H1 (cell line): ENCODE measurements at regions not wholly inside any gene's neighbourhood (a gene's known extent, or its start where the extent isn't known, plus 50 kb on each side); places are given as distances from the start of the nearest gene placed in this dataset.
A peak's percentile ranks its signal among the peaks of the same experiment; 100 is the strongest.
"Not testable (repeated sequence)": the region's sequence is repeated elsewhere in the genome, so short reads cannot be mapped to it uniquely, and the experiment has no call there.

ENCODE experiments used
- CTCF ChIA-PET: fragments of 300-600 bp; sonication (Branson Sonifier 250); formaldehyde crosslinking; loops from one replicate; lab custom pipeline; 2021; ENCODE audit not compliant: partially characterized antibody; lab: Charles Lee
- POLR2A ChIA-PET: fragments of 300-600 bp; sonication (Branson Sonifier 250); formaldehyde crosslinking; loops from one replicate; lab custom pipeline; 2021; ENCODE audit warnings: inconsistent platforms; ENCODE audit not compliant: partially characterized antibody; lab: Charles Lee
- DNase-seq, 2 experiments: peaks; one replicate each; pipeline versions ENCODE4 v3.0.0 to v3.0.0-alpha.2; 2010 to 2022; ENCODE audit warnings: low spot score in 2 of 2, low read depth in 1 of 2, mixed read lengths in 1 of 2
- FAIRE-seq: peaks from 2 replicates; lab custom pipeline; 2011; peaks lifted over from hg19 to GRCh38; lab: Jason Lieb, UNC
- H2AFZ ChIP-seq: 2 replicates; pipeline ENCODE4 v1.8.1; 2012; ENCODE audit warnings: low read length, inconsistent platforms
- H2AK5ac ChIP-seq: 2 replicates; pipeline ENCODE4 v1.6.1; 2013; ENCODE audit warnings: low read depth, low read length
- H2BK120ac ChIP-seq: replicated peaks from 2 replicates; pipeline ENCODE3; 2013; ENCODE audit warnings: low read depth, low read length, inconsistent platforms
- H2BK12ac ChIP-seq: 2 replicates; pipeline ENCODE4 v1.6.1; 2013; ENCODE audit warnings: low read depth, low read length
- H2BK15ac ChIP-seq: 2 replicates; pipeline ENCODE4 v1.6.1; 2013; ENCODE audit warnings: low read length
- H2BK20ac ChIP-seq: 2 replicates; pipeline ENCODE4 v1.6.1; 2013; ENCODE audit warnings: low read length
- H2BK5ac ChIP-seq: 2 replicates; pipeline ENCODE4 v1.6.1; 2013; ENCODE audit warnings: low read depth, low read length
- H3K14ac ChIP-seq: 2 replicates; pipeline ENCODE4 v1.6.1; 2013; ENCODE audit warnings: inconsistent platforms; ENCODE audit not compliant: insufficient read length
- H3K18ac ChIP-seq: 2 replicates; pipeline ENCODE4 v1.6.1; 2013; ENCODE audit warnings: low read length; ENCODE audit errors: extremely low read depth
- H3K23ac ChIP-seq: 2 replicates; pipeline ENCODE4 v1.6.1; 2013; ENCODE audit warnings: inconsistent platforms; ENCODE audit not compliant: insufficient read length
- H3K23me2 ChIP-seq: 2 replicates; pipeline ENCODE4 v1.6.1; 2013; ENCODE audit warnings: low read depth, low read length
- H3K27ac ChIP-seq: 2 replicates; pipeline ENCODE4 v1.6.1; 2011; ENCODE audit warnings: low read depth, low read length, inconsistent platforms
- H3K27me3 ChIP-seq, 4 experiments: replicated peaks in 1 of 4; 1 replicate in 1 of 4; 2 replicates in 3 of 4; pipeline versions ENCODE4 v1.6.1 to v1.8.1; 2011 to 2013; ENCODE audit warnings: low read length in 3 of 4, mild to moderate bottlenecking in 3 of 4, inconsistent platforms in 2 of 4, mixed read lengths in 2 of 4, moderate library complexity in 1 of 4; ENCODE audit not compliant: control insufficient read depth in 3 of 4, insufficient read depth in 3 of 4; ENCODE audit errors: extremely low read depth in 1 of 4
- H3K36me3 ChIP-seq, 4 experiments: 2 replicates each; pipeline versions ENCODE4 v1.6.1 to v1.8.1; 2011 to 2013; ENCODE audit warnings: mild to moderate bottlenecking in 4 of 4, low read length in 3 of 4, moderate library complexity in 2 of 4, control low read depth in 1 of 4, inconsistent platforms in 1 of 4; ENCODE audit not compliant: insufficient read depth in 4 of 4, control insufficient read depth in 2 of 4
- H3K4ac ChIP-seq: replicated peaks from 2 replicates; pipeline ENCODE3; 2013; ENCODE audit warnings: low read length, low read depth, mixed read lengths, inconsistent platforms; ENCODE audit not compliant: insufficient read length
- H3K4me1 ChIP-seq, 4 experiments: replicated peaks in 1 of 4; 1 replicate in 1 of 4; 2 replicates in 3 of 4; pipeline versions ENCODE4 v1.6.1 to v1.8.1; 2011 to 2013; ENCODE audit warnings: low read length in 3 of 4, inconsistent platforms in 2 of 4, mixed read lengths in 1 of 4; ENCODE audit not compliant: insufficient read depth in 4 of 4, control insufficient read depth in 3 of 4
- H3K4me2 ChIP-seq, 2 experiments: 2 replicates each; pipeline versions ENCODE4 v1.6.1 to v1.8.1; 2011 to 2013; ENCODE audit warnings: low read depth in 2 of 2, low read length in 2 of 2, control low read depth in 1 of 2, inconsistent platforms in 1 of 2, mild to moderate bottlenecking in 1 of 2; ENCODE audit not compliant: insufficient read depth in 1 of 2
- H3K4me3 ChIP-seq, 4 experiments: fragments of 200-600, 300-600 bp in 1 of 4; sonication (generic), shearing (Covaris generic), sonication (Bioruptor Twin) in 1 of 4; 2 replicates each; pipeline versions ENCODE4 v1.5.1 to v1.8.1; 2011 to 2016; ENCODE audit warnings: low read length in 4 of 4, low read depth in 3 of 4, control low read depth in 2 of 4, inconsistent platforms in 2 of 4, mild to moderate bottlenecking in 2 of 4, mixed read lengths in 1 of 4, moderate library complexity in 1 of 4; ENCODE audit not compliant: insufficient read depth in 2 of 4; ENCODE audit errors: extremely low read depth in 1 of 4
- H3K56ac ChIP-seq: replicated peaks from 2 replicates; pipeline ENCODE3; 2013; ENCODE audit warnings: low read depth, mild to moderate bottlenecking, mixed read lengths, low read length, inconsistent platforms; ENCODE audit not compliant: insufficient read length
- H3K79me1 ChIP-seq: 2 replicates; pipeline ENCODE4 v1.6.1; 2013; ENCODE audit warnings: low read depth, low read length, control low read depth
- H3K79me2 ChIP-seq, 2 experiments: 2 replicates each; pipeline versions ENCODE4 v1.6.1 to v1.8.1; 2012 to 2013; ENCODE audit warnings: low read length in 2 of 2, mild to moderate bottlenecking in 2 of 2, inconsistent platforms in 1 of 2; ENCODE audit not compliant: insufficient read depth in 2 of 2, control insufficient read depth in 1 of 2
- H3K9ac ChIP-seq, 4 experiments: replicated peaks in 1 of 4; 1 replicate in 1 of 4; 2 replicates in 3 of 4; pipeline versions ENCODE4 v1.6.1 to v1.8.1; 2011 to 2013; ENCODE audit warnings: low read depth in 3 of 4, low read length in 3 of 4, control low read depth in 2 of 4, mild to moderate bottlenecking in 2 of 4, moderate library complexity in 2 of 4, inconsistent platforms in 1 of 4; ENCODE audit errors: extremely low read depth in 1 of 4
- H3K9me3 ChIP-seq, 2 experiments: 2 replicates each; pipeline versions ENCODE4 v1.6.1 to v1.8.1; 2012 to 2013; ENCODE audit warnings: mild to moderate bottlenecking in 2 of 2, moderate library complexity in 2 of 2, control low read depth in 1 of 2, inconsistent platforms in 1 of 2, low read depth in 1 of 2, low read length in 1 of 2, mixed read lengths in 1 of 2; ENCODE audit not compliant: insufficient read depth in 2 of 2
- H4K20me1 ChIP-seq, 2 experiments: replicated peaks in 1 of 2; 2 replicates each; pipeline versions ENCODE3 to v1.8.1; 2011 to 2013; ENCODE audit warnings: inconsistent platforms in 2 of 2, low read length in 2 of 2, mild to moderate bottlenecking in 1 of 2; ENCODE audit not compliant: insufficient read depth in 2 of 2, control insufficient read depth in 1 of 2
- H4K5ac ChIP-seq: 2 replicates; pipeline ENCODE4 v1.6.1; 2013; ENCODE audit warnings: low read length, low read depth, mixed read lengths, inconsistent platforms; ENCODE audit not compliant: insufficient read length
- H4K8ac ChIP-seq: 2 replicates; pipeline ENCODE4 v1.8.0; 2013; ENCODE audit warnings: mild to moderate bottlenecking, moderate library complexity, low read length, inconsistent platforms; ENCODE audit not compliant: insufficient read depth; ENCODE audit errors: extremely low read depth
- H4K91ac ChIP-seq: replicated peaks from 2 replicates; pipeline ENCODE3; 2013; ENCODE audit warnings: low read length, mixed read lengths, inconsistent platforms; ENCODE audit not compliant: insufficient read length
- CTCF ChIP-seq, 3 experiments: IDR thresholded peaks; 1 replicate in 2 of 3; 2 replicates in 1 of 3; pipeline versions ENCODE4 v1.5.1 to v1.6.1; 2011; ENCODE audit warnings: low read length in 3 of 3, mild to moderate bottlenecking in 3 of 3, inconsistent platforms in 2 of 3, low read depth in 1 of 3, moderate library complexity in 1 of 3; ENCODE audit not compliant: insufficient read depth in 1 of 3; ENCODE audit errors: control extremely low read depth in 1 of 3
- WGBS, 2 experiments: shearing (Covaris generic) in 1 of 2; methylation state at CpG; one replicate each; pipeline versions ENCODE4 v1.1.6 to v1.1.7; 2013 to 2015; ENCODE audit warnings: low lambda C conversion rate in 2 of 2, mixed read lengths in 2 of 2, inconsistent platforms in 1 of 2, low coverage in 1 of 2, missing lambda C conversion rate in 1 of 2; ENCODE audit not compliant: insufficient replicate concordance in 2 of 2, insufficient coverage in 1 of 2, insufficient read length in 1 of 2; ENCODE audit errors: extremely low coverage in 1 of 2, missing lambda C conversion rate in 1 of 2; 5-methylcytosine and 5-hydroxymethylcytosine counted together

GRCh38 chr1:41308520-41308919 lies 52.7 kb upstream of the FOXO6 start:
- H4K20me1 ChIP-seq, H2BK20ac ChIP-seq, H3K56ac ChIP-seq, H3K4me2 ChIP-seq, POLR2A ChIA-PET, H2BK12ac ChIP-seq, H3K23me2 ChIP-seq, H3K14ac ChIP-seq, H2BK5ac ChIP-seq, H3K18ac ChIP-seq, H3K27ac ChIP-seq, H4K5ac ChIP-seq, H3K27me3 ChIP-seq, H4K8ac ChIP-seq, H3K4me3 ChIP-seq, H2AFZ ChIP-seq, H3K9me3 ChIP-seq, H3K23ac ChIP-seq, H3K4me1 ChIP-seq, H2AK5ac ChIP-seq, H3K36me3 ChIP-seq, H3K9ac ChIP-seq, H3K79me1 ChIP-seq, H4K91ac ChIP-seq, FAIRE-seq, DNase-seq, H3K4ac ChIP-seq, H3K79me2 ChIP-seq, H2BK120ac ChIP-seq, H2BK15ac ChIP-seq: not testable (repeated sequence)
- 80% methylated on average over 4 of the region's 4 CpGs; no CpG with 5 or more reads in 1 of the 2 experiments for WGBS, 2 experiments
- CTCF ChIA-PET, result interaction anchor here (3.0 to 4.5 kb wide), 4 partner anchors 13 to 109 kb away, joined by 15 to 25 read pairs (median 20); no protein-coding TSS in a partner anchor
- peak in 1 of 3 experiments; percentile 10; a peak in 1 of 4 replicates for TF ChIP-seq CTCF (IDR thresholded peaks at IDR 0.05; ENCODE audit: control extremely low read depth in 1 of 3, insufficient read depth in 1 of 3, low read depth in 1 of 3, low read length in 3 of 3)
